GM21360 (cell line): ENCODE measurements at regions not wholly inside any gene's neighbourhood (a gene's known extent, or its start where the extent isn't known, plus 50 kb on each side); places are given as distances from the start of the nearest gene placed in this dataset.

Source experiments
- ATAC-seq: cut with Tn5 transposase; IDR thresholded peaks from one replicate; pipeline ENCODE4 v1.9.1; 2021; ENCODE audit warnings: mild to moderate bottlenecking, moderate library complexity; ENCODE audit not compliant: unreplicated experiment

GRCh38 chr4:160772668-160773067, 1391.1 kb downstream of the FSTL5 start:
- ATAC-seq: no peak

GRCh38 chr4:160795216-160795615, 1368.6 kb downstream of the FSTL5 start:
- no peak for ATAC-seq

GRCh38 chr4:160808174-160808573, 1355.6 kb downstream of the FSTL5 start:
- no peak for ATAC-seq

GRCh38 chr4:160809576-160809975, 1354.2 kb downstream of the FSTL5 start:
- no peak for ATAC-seq

GRCh38 chr4:160810424-160810823, 1353.4 kb downstream of the FSTL5 start:
- ATAC-seq: no peak

GRCh38 chr4:160810941-160811340, 1352.9 kb downstream of the FSTL5 start:
- no peak for ATAC-seq

DNA sequence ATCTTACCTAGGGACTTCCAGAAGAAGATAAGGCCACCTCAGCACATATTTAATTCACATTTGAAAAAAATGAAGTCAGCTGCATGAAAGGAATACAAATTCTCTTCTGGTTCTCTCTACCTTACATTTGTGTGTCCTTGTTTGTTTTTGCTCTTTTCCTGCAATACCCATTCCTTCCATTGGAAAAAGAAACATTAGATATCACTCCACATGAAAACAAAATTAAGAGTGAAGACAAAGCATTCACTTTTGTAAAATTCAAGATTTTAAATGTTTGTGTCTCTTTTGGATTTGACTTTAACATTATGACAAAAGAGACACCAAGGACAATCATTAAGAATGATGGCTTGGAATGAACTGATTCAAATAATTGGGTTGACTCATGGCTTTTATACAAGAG, 1351.8 kb downstream of the FSTL5 start:
- ATAC-seq: no peak

DNA sequence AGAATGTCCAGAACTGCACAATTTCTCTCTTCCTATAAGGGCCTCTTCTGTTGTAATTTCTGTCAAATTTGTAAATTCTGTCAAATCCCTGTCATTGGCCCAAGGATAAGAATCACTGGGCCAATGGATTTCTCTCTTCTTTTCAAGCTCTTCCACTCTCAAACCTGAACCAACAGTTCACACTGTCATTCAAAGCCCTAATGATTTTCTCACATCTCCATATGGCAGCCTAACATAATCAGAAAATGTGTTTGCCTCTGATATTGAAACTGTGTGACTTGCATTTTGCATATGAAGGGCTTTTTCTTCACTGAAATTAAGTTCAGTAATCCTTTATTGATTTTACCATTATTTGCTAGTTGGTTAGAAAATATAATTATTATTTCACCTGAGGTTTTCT, 1349.1 kb downstream of the FSTL5 start:
- ATAC-seq: no peak

- no peak for ATAC-seq
Observed at GRCh38 chr4:160818571-160818970, 1345.2 kb downstream of the FSTL5 start.

GRCh38 chr4:160819791-160820190, 1344.0 kb downstream of the FSTL5 start:
- ATAC-seq: no peak

DNA sequence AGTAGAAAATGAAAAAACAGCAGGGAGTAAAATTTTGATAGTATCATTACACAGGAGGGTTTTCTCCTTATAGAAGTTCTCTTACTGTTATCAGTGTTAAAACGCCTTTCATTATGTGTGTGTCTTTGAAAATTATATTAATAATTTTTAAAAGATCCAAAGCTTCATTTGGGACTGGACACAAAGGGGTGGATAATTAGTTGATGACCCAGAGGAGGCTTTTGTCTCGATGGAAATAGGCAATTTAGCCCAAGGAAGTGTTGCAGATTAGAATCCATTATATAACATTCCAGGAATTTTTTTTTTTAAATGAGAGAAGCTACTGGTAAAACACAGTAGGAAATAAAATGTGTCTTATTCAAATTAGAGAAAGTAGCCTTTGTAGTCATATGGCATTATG, 1339.3 kb downstream of the FSTL5 start:
- ATAC-seq: no peak

GRCh38 chr4:160825644-160826338, 1338.0 kb downstream of the FSTL5 start:
- ATAC-seq: no peak

DNA sequence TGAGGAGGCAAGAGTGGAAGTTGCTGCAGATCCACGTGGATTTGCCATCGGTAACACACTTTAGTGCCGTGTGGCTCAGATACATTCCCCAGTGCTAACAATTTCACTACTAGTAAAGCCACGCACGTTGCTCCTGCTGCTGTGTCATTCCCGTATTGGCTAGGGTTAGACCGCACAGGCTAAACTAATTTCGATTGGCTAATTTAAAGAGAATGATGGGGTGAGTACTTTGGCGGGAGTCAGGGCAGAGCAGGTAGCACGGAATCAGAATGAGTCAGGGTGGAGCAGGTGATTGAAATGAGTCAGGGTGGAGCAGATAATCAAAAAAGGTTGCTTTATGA, 1337.5 kb downstream of the FSTL5 start:
- no peak for ATAC-seq

DNA sequence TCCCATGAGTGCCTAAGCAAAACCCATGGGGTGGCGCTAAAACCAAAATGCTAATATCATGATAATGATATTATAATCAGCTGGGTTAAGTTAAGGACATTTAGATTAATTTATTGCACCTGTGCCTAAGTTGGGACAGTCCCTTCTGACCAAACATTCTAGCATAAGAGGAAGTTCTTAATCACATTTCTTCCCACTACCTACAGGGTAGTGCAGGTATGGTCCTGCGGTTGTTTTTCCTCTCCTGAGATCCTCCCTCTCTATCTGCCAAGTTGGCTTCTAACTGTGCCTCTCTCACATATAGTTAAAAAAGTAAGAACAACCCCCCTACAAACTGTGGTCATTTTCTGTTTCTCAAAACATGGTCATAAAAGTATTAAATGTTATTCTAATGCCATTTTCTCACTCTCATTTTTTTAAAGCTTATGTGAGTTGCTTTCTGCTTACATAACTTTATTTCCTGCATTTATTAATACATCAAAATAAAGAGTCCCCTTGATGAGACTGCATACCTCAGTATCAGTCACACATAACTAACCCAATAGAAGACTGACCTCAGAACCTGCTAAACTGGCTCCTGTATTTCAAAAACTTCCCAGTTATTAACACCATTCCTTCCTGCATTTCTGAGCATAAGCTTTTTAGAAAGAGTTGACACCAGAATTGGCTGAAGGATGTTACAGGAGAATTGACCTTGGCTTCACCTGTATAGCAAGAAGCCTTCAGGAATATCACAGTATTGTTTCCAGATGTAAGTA, 1332.5 kb downstream of the FSTL5 start:
- no peak for ATAC-seq

GRCh38 chr4:160835789-160836188, 1328.0 kb downstream of the FSTL5 start:
- ATAC-seq: no peak

- no peak for ATAC-seq
Observed at GRCh38 chr4:160836431-160836830, 1327.4 kb downstream of the FSTL5 start.

DNA sequence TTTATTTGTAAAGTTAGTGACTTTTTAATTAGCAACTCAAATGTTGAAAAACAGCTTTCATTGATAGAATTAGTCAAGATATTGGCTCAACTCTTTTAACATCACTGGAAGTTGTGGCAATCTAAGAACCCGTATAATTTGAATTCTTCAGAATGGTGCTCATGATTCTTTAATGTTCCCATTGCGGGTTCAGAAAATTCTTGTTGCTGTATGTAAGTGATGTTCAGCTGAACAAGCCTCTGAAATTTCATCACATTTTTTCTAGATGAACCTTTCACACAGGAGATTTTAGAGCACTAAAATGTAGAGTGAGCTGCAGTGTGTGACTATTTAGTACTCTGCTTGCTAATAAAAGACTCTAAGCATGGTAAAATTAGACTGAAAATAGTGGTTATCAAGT, 1317.7 kb downstream of the FSTL5 start:
- ATAC-seq: no peak

DNA sequence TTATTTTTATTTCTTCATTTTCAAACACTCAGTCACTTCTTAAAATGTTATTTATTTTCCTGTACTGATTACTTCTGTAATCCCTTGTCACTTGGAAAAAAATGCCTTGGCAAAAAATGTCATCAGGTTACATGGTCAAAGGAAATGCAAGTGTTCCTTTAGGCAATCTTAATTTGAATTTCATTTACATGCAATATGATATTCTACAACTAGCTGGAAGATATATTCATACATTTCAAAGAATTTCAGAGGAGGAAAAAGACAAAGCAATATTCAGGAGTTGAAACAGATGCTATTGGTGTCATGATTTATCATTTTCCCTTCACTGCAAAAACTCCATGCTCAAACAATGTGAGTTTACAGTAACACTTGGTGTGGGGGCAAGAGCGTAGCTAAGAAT, 1316.6 kb downstream of the FSTL5 start:
- no peak for ATAC-seq

DNA sequence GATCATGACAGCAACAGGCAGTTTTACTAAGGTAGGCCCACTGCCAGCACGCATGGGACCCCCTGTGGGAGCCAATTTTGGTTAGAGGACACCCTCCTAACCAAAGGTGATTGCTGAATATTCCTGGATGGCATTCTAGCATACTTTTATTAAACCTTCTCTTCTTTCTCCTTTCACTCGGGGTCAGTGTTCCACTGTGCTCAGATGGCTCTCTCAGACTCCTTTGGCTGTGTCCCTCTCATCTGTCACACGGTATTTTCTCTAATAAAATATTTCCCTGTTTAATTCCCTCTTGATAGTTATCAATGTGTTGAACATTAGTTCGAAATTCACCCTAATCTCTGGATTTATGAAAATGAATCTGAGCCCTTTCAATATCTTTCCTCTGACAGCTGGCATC, 1315.3 kb downstream of the FSTL5 start:
- no peak for ATAC-seq

DNA sequence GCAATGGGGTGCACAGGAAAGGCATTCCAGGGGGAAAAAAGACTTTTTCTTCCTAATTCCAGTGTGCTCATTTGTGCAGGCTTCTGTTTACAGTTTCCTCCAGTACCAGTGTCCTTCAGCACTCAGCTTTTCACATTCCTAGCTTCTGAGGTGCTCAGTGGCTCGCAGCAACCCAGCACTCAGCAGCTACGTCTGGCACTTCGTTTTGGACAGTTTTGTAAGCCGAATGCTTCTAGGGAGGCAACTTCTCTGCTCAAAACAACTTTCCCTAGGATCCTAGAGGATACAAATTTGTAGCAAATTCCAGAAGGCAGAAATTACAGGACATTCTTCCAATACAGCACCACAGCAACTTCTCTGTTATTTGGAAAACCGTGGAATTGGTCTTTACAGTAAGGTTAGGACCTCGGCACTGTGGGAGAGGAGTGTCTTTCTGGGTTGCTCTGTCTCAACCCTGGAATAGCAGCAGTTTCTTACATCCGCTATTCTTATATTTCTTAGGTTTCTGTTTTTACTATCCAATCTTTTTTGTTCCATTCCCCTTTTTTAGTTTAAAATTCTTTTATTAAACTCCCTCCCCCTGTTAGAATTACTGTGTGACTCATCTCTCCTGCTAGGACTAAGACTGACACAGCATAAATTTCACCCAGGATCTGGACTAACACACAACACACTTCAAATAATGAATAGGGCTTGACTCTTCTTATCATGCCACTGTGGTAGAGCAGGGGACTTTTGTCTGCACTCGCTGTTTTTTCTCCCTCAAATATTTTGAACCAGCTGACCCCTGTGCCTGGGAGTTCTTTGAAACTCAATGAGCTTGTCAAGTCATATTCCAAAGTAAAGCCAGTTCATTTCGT, 1314.7 kb downstream of the FSTL5 start:
- ATAC-seq: no peak

- no peak for ATAC-seq
Observed at GRCh38 chr4:160864253-160864652, 1299.5 kb downstream of the FSTL5 start.

DNA sequence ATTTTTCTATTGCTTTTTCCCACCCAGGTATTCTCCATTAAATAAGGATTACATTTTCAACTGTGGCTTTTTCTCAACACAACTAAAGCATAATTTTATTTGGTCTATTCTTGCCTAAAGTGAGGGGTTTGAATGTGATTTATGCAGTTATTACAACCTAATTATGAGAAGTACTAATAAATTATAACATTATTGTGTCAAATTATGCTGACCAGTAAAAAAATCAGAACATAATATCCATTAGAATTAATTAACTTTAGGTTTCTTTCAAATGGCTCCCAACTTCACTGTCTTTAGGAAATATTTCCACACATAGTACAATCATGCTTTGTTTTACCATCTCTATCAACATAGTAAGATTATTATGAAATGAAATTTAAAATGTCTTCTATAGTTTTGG, 1293.9 kb downstream of the FSTL5 start:
- ATAC-seq: no peak
